Fibroblast of mammary gland (primary cell): ENCODE measurements at regions not wholly inside any gene's neighbourhood (a gene's known extent, or its start where the extent isn't known, plus 50 kb on each side); places are given as distances from the start of the nearest gene placed in this dataset.

Experiments used
- DNase-seq: peaks from one replicate; pipeline ENCODE4 v3.0.0-alpha.2; 2010; ENCODE audit warnings: low read depth
- H3K4me3 ChIP-seq: 2 replicates; pipeline ENCODE4 v1.5.1; 2011; ENCODE audit warnings: low read depth, mild to moderate bottlenecking, low read length, moderate library complexity; ENCODE audit not compliant: control insufficient read depth
- CTCF ChIP-seq: conservative IDR thresholded peaks from 2 replicates; pipeline ENCODE4 v1.5.1; 2011; ENCODE audit warnings: low read depth, low read length, inconsistent platforms; ENCODE audit not compliant: control insufficient read depth, insufficient read depth

GRCh38 chr7:113770146-113770738 is 148.6 kb downstream of the PPP1R3A start:
- DNase-seq, result no peak
- no peak for TF ChIP-seq CTCF
- no peak overlapping the region for H3K4me3 ChIP-seq

GRCh38 chr7:113768387-113768786 is 150.4 kb downstream of the PPP1R3A start:
- TF ChIP-seq CTCF, result no peak
- H3K4me3 ChIP-seq, result no peak overlapping the region
- DNase-seq, result no peak

GRCh38 chr7:113764401-113765035 is 154.3 kb downstream of the PPP1R3A start:
- no peak overlapping the region for H3K4me3 ChIP-seq
- TF ChIP-seq CTCF, result no peak
- DNase-seq, result no peak

GRCh38 chr7:113763226-113763625 is 155.6 kb downstream of the PPP1R3A start:
- TF ChIP-seq CTCF, result no peak
- no peak for DNase-seq
- no peak overlapping the region for H3K4me3 ChIP-seq

GRCh38 chr7:113756250-113756649 is 162.6 kb downstream of the PPP1R3A start:
- no peak for TF ChIP-seq CTCF
- H3K4me3 ChIP-seq, result no peak overlapping the region
- DNase-seq, result no peak

- H3K4me3 ChIP-seq, result no peak overlapping the region
- no peak for TF ChIP-seq CTCF
- DNase-seq, result no peak
Measured at GRCh38 chr7:113752689-113753088, 166.1 kb downstream of the PPP1R3A start.

GRCh38 chr7:113752289-113752688 is 166.5 kb downstream of the PPP1R3A start:
- no peak for DNase-seq
- TF ChIP-seq CTCF, result no peak
- no peak overlapping the region for H3K4me3 ChIP-seq
